ENCODE measurements at regions not wholly inside any gene's neighbourhood (a gene's known extent, or its start where the extent isn't known, plus 50 kb on each side); places are given as distances from the start of the nearest gene placed in this dataset.

- DNase-seq (ENCODE audit: insufficient read length, low spot score) = no peak
- FAIRE-seq = no peak
Measured at GRCh38 chr22:48838846-48839730, 988.6 kb downstream of the BRD1 start.

- DNase-seq (ENCODE audit: insufficient read length, low spot score) (no peak), FAIRE-seq (no peak)
Measured at GRCh38 chr22:48838376-48838775, 989.3 kb downstream of the BRD1 start.

GRCh38 chr22:48837341-48837935, 990.2 kb downstream of the BRD1 start:
- DNase-seq (ENCODE audit: insufficient read length, low spot score) = no peak
- peak; percentile 73 for FAIRE-seq

- FAIRE-seq = no peak
Measured at GRCh38 chr22:48836673-48837340, 990.9 kb downstream of the BRD1 start.

GRCh38 chr22:48835857-48836672, 991.6 kb downstream of the BRD1 start:
- DNase-seq (ENCODE audit: insufficient read length, low spot score) = no peak
- FAIRE-seq = no peak

More at GRCh38 chr22:48836673-48837340, 990.9 kb downstream of the BRD1 start:
- no peak for DNase-seq (ENCODE audit: insufficient read length, low spot score)

- FAIRE-seq (no peak), DNase-seq (ENCODE audit: insufficient read length, low spot score) (no peak)
Measured at GRCh38 chr22:48835364-48835763, 992.3 kb downstream of the BRD1 start.

GRCh38 chr22:48834404-48834803, 993.3 kb downstream of the BRD1 start:
- FAIRE-seq = no peak
- no peak for DNase-seq (ENCODE audit: insufficient read length, low spot score)

- FAIRE-seq (no peak), DNase-seq (ENCODE audit: insufficient read length, low spot score) (no peak)
Measured at GRCh38 chr22:48832592-48832991, 995.1 kb downstream of the BRD1 start.

GRCh38 chr22:48829908-48830307, 997.8 kb downstream of the BRD1 start:
- DNase-seq (ENCODE audit: insufficient read length, low spot score) = no peak
- FAIRE-seq = no peak

GRCh38 chr22:48828688-48829087, 999.0 kb downstream of the BRD1 start:
- no peak for DNase-seq (ENCODE audit: insufficient read length, low spot score)
- no peak for FAIRE-seq

- no peak for DNase-seq (ENCODE audit: insufficient read length, low spot score)
- FAIRE-seq = no peak
Measured at GRCh38 chr22:48827904-48828555, 999.6 kb downstream of the BRD1 start.

GRCh38 chr22:48827268-48827846, 1000.3 kb downstream of the BRD1 start:
- FAIRE-seq (no peak), DNase-seq (ENCODE audit: insufficient read length, low spot score) (no peak)

GRCh38 chr22:48826546-48826945, 1001.1 kb downstream of the BRD1 start:
- DNase-seq (ENCODE audit: insufficient read length, low spot score) = no peak
- FAIRE-seq = no peak

- FAIRE-seq (no peak), DNase-seq (ENCODE audit: insufficient read length, low spot score) (no peak)
Measured at GRCh38 chr22:48825802-48826520, 1001.7 kb downstream of the BRD1 start.

- FAIRE-seq = no peak
Measured at GRCh38 chr22:48824712-48825651, 1002.7 kb downstream of the BRD1 start.

GRCh38 chr22:48823941-48824340, 1003.7 kb downstream of the BRD1 start:
- DNase-seq (ENCODE audit: insufficient read length, low spot score) (no peak), FAIRE-seq (no peak)

More at GRCh38 chr22:48824712-48825651, 1002.7 kb downstream of the BRD1 start:
- DNase-seq (ENCODE audit: insufficient read length, low spot score) = no peak

- FAIRE-seq (no peak), DNase-seq (ENCODE audit: insufficient read length, low spot score) (no peak)
Measured at GRCh38 chr22:48822278-48823233, 1005.1 kb downstream of the BRD1 start.

Data from HTR-8/SVneo (cell line).